Uterus (tissue), 2 donors: ENCODE measurements at regions not wholly inside any gene's neighbourhood (a gene's known extent, or its start where the extent isn't known, plus 50 kb on each side); places are given as distances from the start of the nearest gene placed in this dataset.

ENCODE experiments used
- POLR2A ChIP-seq, 2 donors: fragments of 450-650 bp; IDR thresholded peaks; one replicate each; pipeline ENCODE4 v1.6.1; 2016; ENCODE audit warnings: antibody characterized with exemption in 2 of 2, mild to moderate bottlenecking in 1 of 2, moderate library complexity in 1 of 2
- TF ChIP-seq, protein P1 (sequence below), 4 experiments: fragments of 200-600 bp in 2 of 4; fragments of 450-650 bp in 2 of 4; sonication (generic) in 2 of 4; IDR thresholded peaks; one replicate each; pipeline ENCODE4 v1.5.1; 2016 to 2019; ENCODE audit warnings: antibody characterized with exemption in 4 of 4, mild to moderate bottlenecking in 2 of 4, moderate library complexity in 1 of 4

DNA sequence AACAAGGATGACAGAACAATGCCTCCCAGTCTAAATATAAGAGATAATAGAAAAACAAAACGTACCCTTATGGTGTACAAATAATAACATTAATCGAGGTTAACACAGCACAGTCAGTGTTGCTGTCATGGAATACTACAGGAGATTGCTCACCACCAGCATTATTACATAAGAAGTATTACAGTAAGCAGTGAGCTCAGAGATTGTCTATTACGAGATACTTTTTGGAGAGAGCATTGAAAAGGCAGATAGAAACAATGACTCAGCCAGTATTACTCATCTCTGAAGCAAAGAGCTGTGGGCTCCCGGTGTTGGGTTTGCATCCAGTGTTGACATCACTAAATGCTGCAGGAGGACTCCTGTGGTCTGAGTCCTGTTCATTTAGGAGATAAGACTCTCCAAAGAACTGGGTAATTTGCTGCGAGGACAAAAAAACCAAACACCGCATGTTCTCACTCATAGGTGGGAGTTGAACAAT, 191.9 kb upstream of the SEMA6A start:
- TF ChIP-seq, protein P1, sequence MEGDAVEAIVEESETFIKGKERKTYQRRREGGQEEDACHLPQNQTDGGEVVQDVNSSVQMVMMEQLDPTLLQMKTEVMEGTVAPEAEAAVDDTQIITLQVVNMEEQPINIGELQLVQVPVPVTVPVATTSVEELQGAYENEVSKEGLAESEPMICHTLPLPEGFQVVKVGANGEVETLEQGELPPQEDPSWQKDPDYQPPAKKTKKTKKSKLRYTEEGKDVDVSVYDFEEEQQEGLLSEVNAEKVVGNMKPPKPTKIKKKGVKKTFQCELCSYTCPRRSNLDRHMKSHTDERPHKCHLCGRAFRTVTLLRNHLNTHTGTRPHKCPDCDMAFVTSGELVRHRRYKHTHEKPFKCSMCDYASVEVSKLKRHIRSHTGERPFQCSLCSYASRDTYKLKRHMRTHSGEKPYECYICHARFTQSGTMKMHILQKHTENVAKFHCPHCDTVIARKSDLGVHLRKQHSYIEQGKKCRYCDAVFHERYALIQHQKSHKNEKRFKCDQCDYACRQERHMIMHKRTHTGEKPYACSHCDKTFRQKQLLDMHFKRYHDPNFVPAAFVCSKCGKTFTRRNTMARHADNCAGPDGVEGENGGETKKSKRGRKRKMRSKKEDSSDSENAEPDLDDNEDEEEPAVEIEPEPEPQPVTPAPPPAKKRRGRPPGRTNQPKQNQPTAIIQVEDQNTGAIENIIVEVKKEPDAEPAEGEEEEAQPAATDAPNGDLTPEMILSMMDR (IDR thresholded peaks at IDR 0.05), result no peak
- TF ChIP-seq POLR2A (IDR thresholded peaks at IDR 0.05), result no peak
